ENCODE measurements at regions not wholly inside any gene's neighbourhood (a gene's known extent, or its start where the extent isn't known, plus 50 kb on each side); places are given as distances from the start of the nearest gene placed in this dataset.

DNA sequence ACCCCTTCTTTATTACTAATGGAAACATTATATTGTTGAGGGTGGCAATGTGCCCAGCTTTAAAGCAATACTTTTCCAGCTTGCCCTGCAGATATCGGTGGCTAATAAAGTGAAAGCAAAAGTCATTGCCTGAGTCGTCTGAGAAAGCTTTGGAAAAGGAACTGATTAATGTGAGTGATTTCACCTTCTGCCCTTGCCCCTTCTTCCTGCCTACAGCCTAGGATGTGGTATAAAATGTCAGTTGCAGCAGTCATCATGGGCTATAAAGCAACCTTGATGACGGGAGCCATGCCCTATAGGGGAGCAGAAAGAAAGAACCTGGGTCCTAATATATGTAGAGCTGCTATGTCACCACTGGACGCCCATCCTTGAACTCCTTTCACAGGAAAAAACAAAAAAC lies 132.4 kb upstream of the USP9X start:
- TF ChIP-seq POLR2A (IDR thresholded peaks at IDR 0.05) (no peak), EP300 (IDR thresholded peaks at IDR 0.05) (no peak), POLR2AphosphoS5 (IDR thresholded peaks at IDR 0.05) (no peak)
- TF ChIP-seq, protein P1, sequence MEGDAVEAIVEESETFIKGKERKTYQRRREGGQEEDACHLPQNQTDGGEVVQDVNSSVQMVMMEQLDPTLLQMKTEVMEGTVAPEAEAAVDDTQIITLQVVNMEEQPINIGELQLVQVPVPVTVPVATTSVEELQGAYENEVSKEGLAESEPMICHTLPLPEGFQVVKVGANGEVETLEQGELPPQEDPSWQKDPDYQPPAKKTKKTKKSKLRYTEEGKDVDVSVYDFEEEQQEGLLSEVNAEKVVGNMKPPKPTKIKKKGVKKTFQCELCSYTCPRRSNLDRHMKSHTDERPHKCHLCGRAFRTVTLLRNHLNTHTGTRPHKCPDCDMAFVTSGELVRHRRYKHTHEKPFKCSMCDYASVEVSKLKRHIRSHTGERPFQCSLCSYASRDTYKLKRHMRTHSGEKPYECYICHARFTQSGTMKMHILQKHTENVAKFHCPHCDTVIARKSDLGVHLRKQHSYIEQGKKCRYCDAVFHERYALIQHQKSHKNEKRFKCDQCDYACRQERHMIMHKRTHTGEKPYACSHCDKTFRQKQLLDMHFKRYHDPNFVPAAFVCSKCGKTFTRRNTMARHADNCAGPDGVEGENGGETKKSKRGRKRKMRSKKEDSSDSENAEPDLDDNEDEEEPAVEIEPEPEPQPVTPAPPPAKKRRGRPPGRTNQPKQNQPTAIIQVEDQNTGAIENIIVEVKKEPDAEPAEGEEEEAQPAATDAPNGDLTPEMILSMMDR (IDR thresholded peaks at IDR 0.05), result no peak
- peaks cover 0 to 15% (median 2%) of the 10 kb centered on the region in 4 donors for H3K9me3 ChIP-seq
- no peaks in the 10 kb centered on the region for H3K27me3 ChIP-seq
- no peak overlapping the region for H3K27ac ChIP-seq
- H3K4me3 ChIP-seq, result peak overlapping the region in 3 of 4 donors; percentile 17 to 32 (median 28)
- H3K36me3 ChIP-seq, result no peaks in the 10 kb centered on the region
- no peaks in the 10 kb centered on the region for H3K4me1 ChIP-seq
- WGBS, 5 donors, result 14 to 46% (median 16%) methylated on average over 4 of the region's 4 CpGs
- intact Hi-C loops (cut with DNase I; ENCODE audit: low total_unique reads), result no loop called here
- peak in 1 of 2 donors; percentile 26 for DNase-seq

DNA sequence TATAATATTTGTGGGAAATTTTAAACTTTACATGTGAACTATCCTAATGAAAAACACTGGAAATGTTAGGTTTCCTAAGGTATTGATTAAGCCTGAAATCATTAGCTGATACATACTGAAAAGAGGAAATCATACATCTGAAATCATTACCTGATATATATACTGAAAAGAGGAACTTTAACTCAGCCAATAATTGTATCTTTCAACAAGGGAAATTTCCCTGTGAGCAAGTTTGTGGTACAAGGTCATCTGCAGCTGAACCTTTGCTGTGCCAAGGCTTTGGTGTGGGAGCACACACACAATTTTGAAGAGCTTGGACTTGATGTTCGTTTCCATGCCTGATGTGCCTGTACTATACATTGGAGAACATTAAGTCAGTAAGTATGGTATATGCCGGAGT lies 131.9 kb upstream of the USP9X start:
- Histone ChIP-seq H3K4me3 (no peak overlapping the region), H3K9me3 (peaks cover 0 to 11% (median 2%) of the 10 kb centered on the region in 4 donors), H3K36me3 (no peaks in the 10 kb centered on the region), H3K27me3 (no peaks in the 10 kb centered on the region), H3K4me1 (no peaks in the 10 kb centered on the region), H3K27ac (no peak overlapping the region)
- TF ChIP-seq, protein P1 (IDR thresholded peaks at IDR 0.05), result no peak
- TF ChIP-seq POLR2AphosphoS5 (IDR thresholded peaks at IDR 0.05) (no peak), EP300 (IDR thresholded peaks at IDR 0.05) (no peak), POLR2A (IDR thresholded peaks at IDR 0.05) (no peak)
- intact Hi-C loops (cut with DNase I; ENCODE audit: low total_unique reads), result no loop called here
- WGBS, 5 donors, result 70 to 87% (median 80%) methylated on average over 2 of the region's 2 CpGs
- DNase-seq, result no peak

DNA sequence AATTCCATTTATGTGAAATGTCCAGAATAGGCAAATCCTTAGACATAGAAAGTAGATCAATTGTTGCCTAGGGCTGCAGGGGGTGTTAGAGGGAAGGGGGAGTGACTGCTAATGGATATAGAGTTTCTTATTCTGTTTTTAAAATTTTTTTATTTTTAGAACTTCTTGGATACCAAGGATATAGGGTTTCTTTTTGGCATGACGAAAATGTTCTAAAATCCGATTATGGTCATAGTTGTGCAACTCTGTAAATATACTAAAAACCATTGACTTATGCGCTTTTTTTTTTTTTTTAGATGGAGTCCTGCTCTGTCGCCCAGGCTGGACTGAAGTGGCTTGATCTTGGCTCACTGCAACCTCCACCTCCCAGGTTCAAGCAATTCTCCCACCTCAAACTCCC lies 125.2 kb upstream of the USP9X start:
- H3K27me3 ChIP-seq, result no peaks in the 10 kb centered on the region
- TF ChIP-seq EP300 (IDR thresholded peaks at IDR 0.05) (no peak), POLR2AphosphoS5 (IDR thresholded peaks at IDR 0.05) (no peak), POLR2A (IDR thresholded peaks at IDR 0.05) (no peak)
- TF ChIP-seq, protein P1 (IDR thresholded peaks at IDR 0.05), result no peak
- 83 to 89% (median 86%) methylated on average over 3 to 4 of the region's 4 CpGs for WGBS, 5 donors
- DNase-seq, result no peak
- intact Hi-C loops (cut with DNase I; ENCODE audit: low total_unique reads), result no loop called here
- peaks cover 0 to 12% (median 8%) of the 10 kb centered on the region in 4 donors for H3K9me3 ChIP-seq
- H3K4me3 ChIP-seq, result no peak overlapping the region
- no peaks in the 10 kb centered on the region for H3K36me3 ChIP-seq
- no peaks in the 10 kb centered on the region for H3K4me1 ChIP-seq
- no peak overlapping the region for H3K27ac ChIP-seq

DNA sequence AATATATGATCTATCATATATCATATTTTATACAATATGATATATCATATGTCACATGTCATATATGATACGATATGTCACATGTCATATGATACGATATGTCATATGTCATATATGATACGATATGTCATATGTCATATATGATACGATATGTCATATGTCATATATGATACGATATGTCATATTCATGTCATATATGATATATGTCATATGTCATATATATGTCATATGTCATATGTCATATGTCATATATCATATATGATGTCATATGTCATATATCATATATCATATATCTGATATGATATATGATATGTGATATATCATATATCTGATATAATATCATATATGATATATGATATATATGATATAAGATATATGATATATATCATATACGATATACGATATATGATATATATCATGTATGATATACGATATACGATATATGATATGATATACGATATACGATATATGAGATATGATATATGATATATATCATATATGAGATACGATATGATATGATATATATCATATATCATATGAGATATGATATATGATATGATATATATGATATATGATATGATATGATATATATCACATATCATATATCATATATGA lies 122.3 kb upstream of the USP9X start:
- H3K27ac ChIP-seq, result no peak overlapping the region
- H3K36me3 ChIP-seq, result no peaks in the 10 kb centered on the region
- no peaks in the 10 kb centered on the region for H3K4me1 ChIP-seq
- TF ChIP-seq POLR2AphosphoS5 (IDR thresholded peaks at IDR 0.05) (no peak), POLR2A (IDR thresholded peaks at IDR 0.05) (no peak), EP300 (IDR thresholded peaks at IDR 0.05) (no peak)
- TF ChIP-seq, protein P1 (IDR thresholded peaks at IDR 0.05), result no peak
- no peak overlapping the region for H3K4me3 ChIP-seq
- no peaks in the 10 kb centered on the region for H3K27me3 ChIP-seq
- no peak for DNase-seq
- 79 to 92% (median 89%) methylated on average over 6 to 12 of the region's 12 CpGs for WGBS, 5 donors
- H3K9me3 ChIP-seq, result peaks cover 0 to 12% (median 6%) of the 10 kb centered on the region in 4 donors
- intact Hi-C loops (cut with DNase I; ENCODE audit: low total_unique reads), result no loop called here
